Left lung (tissue), 4 donors: ENCODE measurements at regions not wholly inside any gene's neighbourhood (a gene's known extent, or its start where the extent isn't known, plus 50 kb on each side); places are given as distances from the start of the nearest gene placed in this dataset.
A peak's percentile ranks its signal among the peaks of the same experiment; 100 is the strongest.

Experiments used
- ATAC-seq: fragments of 200-7000 bp; cut with Tn5 transposase; one replicate; pipeline ENCODE4 v1.9.1; 2020; ENCODE audit warnings: moderate library complexity
- DNase-seq, 4 donors: peaks; one replicate each; pipeline ENCODE4 v3.0.0-alpha.2; 2013 to 2020
- H3K27ac ChIP-seq, 2 donors: fragments of 200-600 bp; sonication (generic) in 1 of 2; one replicate each; pipeline versions ENCODE4 v1.5.0 to v1.8.0; 2020 to 2021
- H3K27me3 ChIP-seq, 2 donors: fragments of 200-600 bp; sonication (generic) in 1 of 2; one replicate each; pipeline versions ENCODE4 v1.5.0 to v1.8.0; 2020 to 2021
- H3K36me3 ChIP-seq, 2 donors: fragments of 200-600 bp; sonication (generic) in 1 of 2; one replicate each; pipeline versions ENCODE4 v1.5.0 to v1.8.0; 2020 to 2021
- H3K4me1 ChIP-seq, 2 donors: fragments of 200-600 bp; one replicate each; pipeline ENCODE4 v1.8.0; 2021
- H3K4me3 ChIP-seq, 2 donors: fragments of 200-600 bp; sonication (generic) in 1 of 2; one replicate each; pipeline versions ENCODE4 v1.5.0 to v1.8.0; 2020 to 2021; ENCODE audit warnings: mild to moderate bottlenecking in 1 of 2
- H3K9me3 ChIP-seq, 2 donors: fragments of 200-600 bp; sonication (generic) in 1 of 2; one replicate each; pipeline versions ENCODE4 v1.5.0 to v1.8.0; 2020 to 2021
- intact Hi-C, 2 donors: fragments of 100-400 bp; cut with DNase I; formaldehyde crosslinking; loops; one replicate each; pipeline versions ENCODE4 v1.11.2 to v1.14.2; 2022
- TF ChIP-seq, protein P1 (sequence below), 2 donors: fragments of 200-600 bp; sonication (generic) in 1 of 2; IDR thresholded peaks; one replicate each; pipeline versions ENCODE4 v1.5.0 to v1.8.0; 2021; ENCODE audit warnings: antibody characterized with exemption in 2 of 2
- donor health status: DM: no; HTN: yes; CAD: no.
- donor health status: DM: no; HTN: no; CAD: no.

DNA sequence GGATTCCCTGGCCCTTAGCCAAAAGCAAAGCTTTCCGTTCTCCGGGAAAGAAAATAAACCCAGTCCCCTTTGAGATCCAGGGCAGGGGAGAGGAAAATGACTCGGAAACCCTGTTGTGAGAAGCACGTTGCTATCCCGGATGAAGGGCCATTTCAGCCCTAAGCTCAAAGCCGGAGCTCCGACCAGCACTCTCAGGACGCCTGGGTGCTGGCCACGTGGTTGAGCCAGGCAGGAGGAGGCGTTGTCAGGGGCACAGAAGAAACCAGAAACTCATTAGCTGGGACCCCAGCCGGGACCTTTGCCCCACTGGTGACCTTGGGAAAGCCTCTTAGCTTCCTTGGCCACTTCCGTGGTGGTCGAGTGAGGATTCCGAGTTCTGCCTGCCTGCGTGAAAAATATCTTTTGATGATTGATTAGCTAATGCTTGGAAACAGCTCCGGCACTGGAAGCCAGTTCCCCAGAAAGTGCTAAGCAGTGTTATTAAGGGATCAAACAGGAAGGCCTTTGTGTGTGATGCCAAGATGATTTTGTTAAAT lies 57.6 kb upstream of the FZD10 start:
- DNase-seq (peak in 1 of 4 donors; percentile 35), ATAC-seq (no peak)
- intact Hi-C loops = no loop called here
- H3K27ac ChIP-seq = no peak overlapping the region
- no peaks in the 10 kb centered on the region for H3K9me3 ChIP-seq
- no peaks in the 10 kb centered on the region for H3K4me1 ChIP-seq
- H3K4me3 ChIP-seq = no peak overlapping the region
- peaks cover 0 to 29% of the 10 kb centered on the region in 2 donors for H3K27me3 ChIP-seq
- TF ChIP-seq, protein P1, sequence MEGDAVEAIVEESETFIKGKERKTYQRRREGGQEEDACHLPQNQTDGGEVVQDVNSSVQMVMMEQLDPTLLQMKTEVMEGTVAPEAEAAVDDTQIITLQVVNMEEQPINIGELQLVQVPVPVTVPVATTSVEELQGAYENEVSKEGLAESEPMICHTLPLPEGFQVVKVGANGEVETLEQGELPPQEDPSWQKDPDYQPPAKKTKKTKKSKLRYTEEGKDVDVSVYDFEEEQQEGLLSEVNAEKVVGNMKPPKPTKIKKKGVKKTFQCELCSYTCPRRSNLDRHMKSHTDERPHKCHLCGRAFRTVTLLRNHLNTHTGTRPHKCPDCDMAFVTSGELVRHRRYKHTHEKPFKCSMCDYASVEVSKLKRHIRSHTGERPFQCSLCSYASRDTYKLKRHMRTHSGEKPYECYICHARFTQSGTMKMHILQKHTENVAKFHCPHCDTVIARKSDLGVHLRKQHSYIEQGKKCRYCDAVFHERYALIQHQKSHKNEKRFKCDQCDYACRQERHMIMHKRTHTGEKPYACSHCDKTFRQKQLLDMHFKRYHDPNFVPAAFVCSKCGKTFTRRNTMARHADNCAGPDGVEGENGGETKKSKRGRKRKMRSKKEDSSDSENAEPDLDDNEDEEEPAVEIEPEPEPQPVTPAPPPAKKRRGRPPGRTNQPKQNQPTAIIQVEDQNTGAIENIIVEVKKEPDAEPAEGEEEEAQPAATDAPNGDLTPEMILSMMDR (IDR thresholded peaks at IDR 0.05) = no peak
- no peaks in the 10 kb centered on the region for H3K36me3 ChIP-seq

DNA sequence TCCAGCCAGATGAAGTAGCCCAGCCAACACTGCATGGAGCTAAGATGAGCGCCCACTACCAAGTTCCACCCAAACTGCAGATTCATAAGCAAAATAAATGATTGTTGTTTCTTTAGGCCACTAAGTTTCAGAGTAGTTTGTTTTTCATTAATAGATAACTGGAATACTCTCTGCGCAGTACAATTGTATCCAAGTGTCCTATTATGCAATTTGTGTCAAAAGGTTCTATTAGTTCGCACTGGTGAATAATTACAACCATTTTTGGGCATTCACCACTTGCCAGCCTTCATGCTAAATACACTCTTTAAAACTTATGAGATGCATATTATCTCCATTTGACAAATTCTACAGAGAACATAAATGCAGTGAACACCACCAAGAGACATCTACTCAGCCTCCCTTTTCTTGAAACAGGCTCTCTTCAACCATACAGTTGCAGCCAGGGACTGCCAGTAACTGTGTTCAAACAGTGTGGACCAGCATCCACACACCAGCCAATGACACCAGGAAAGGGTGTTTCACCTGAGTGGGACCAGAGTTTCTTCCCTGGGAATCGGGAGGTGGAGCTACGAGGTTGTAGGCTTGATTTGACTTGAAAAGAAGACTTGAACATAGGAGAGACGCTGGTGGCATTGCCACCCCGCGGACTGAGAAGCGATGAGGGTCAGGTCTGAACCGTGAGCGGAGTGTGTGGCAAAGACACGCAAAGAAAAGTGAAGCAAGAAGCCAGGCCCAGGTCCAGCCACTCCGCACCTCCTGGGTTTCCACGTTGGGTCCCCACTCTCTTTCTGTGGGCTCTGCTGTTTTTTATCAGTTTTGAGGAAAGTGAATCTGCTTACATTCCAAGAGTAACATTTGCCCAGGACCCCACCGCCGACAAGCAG lies 53.0 kb upstream of the FZD10 start:
- intact Hi-C loops = no loop called here
- Histone ChIP-seq H3K27me3 (peaks cover 0 to 19% of the 10 kb centered on the region in 2 donors), H3K4me3 (no peak overlapping the region), H3K4me1 (no peaks in the 10 kb centered on the region), H3K36me3 (no peaks in the 10 kb centered on the region), H3K27ac (no peak overlapping the region), H3K9me3 (no peaks in the 10 kb centered on the region)
- TF ChIP-seq, protein P1 (IDR thresholded peaks at IDR 0.05) = no peak
- no peak for DNase-seq
- ATAC-seq = no peak

DNA sequence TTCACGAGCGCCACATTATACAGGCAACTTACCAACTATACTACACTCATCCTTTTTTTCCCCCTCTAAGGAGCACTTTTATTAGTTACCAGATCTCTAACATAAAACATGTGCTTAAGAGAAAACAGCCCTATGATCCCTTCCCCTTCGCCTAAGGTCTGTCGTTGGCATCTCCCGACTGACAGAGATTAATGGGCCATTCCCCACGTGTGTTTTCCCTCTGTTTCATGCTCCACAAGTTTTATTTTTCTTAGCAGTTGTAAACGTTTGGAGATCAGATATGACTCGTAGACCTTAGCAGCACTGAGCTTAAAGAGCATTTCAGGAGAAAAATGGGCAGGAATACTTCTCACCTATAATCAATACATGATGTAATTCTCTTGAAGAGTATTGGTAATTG lies 51.4 kb upstream of the FZD10 start:
- Histone ChIP-seq H3K4me1 (no peaks in the 10 kb centered on the region), H3K27me3 (peaks cover 0 to 2% of the 10 kb centered on the region in 2 donors), H3K4me3 (no peak overlapping the region), H3K27ac (no peak overlapping the region), H3K9me3 (no peaks in the 10 kb centered on the region), H3K36me3 (no peaks in the 10 kb centered on the region)
- intact Hi-C loops = no loop called here
- TF ChIP-seq, protein P1 (IDR thresholded peaks at IDR 0.05) = no peak
- ATAC-seq (no peak), DNase-seq (no peak)

DNA sequence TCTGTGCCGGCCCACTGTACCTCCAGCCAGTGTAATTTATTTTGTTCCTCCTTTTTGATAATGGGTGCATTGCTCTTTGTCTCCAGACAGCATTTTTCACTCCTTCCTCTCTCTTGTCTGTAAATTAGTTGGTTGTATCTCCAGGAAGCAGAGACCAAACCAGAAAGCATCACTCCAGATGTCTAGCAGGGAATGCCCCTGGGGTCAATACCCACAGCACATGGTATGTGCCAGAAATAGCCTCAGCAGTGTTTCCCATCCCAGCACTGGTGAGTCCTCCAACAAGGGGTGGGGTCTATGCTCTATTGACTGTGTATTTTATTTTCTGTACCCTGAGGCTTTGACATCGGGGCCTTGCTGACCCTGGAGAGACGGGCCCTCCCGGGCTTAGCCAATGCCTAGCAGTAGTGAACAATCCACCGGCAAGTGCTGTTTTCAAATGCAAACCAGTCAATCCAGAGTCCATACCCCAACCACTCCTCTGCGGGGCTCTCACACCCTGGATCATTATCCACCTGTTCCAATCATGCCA lies 50.2 kb upstream of the FZD10 start:
- Histone ChIP-seq H3K4me3 (no peak overlapping the region), H3K4me1 (no peaks in the 10 kb centered on the region), H3K36me3 (no peaks in the 10 kb centered on the region), H3K9me3 (no peaks in the 10 kb centered on the region), H3K27me3 (no peaks in the 10 kb centered on the region), H3K27ac (no peak overlapping the region)
- intact Hi-C loops = no loop called here
- TF ChIP-seq, protein P1 (IDR thresholded peaks at IDR 0.05) = no peak
- DNase-seq = no peak
- ATAC-seq = no peak
